ENCODE measurements at regions not wholly inside any gene's neighbourhood (a gene's known extent, or its start where the extent isn't known, plus 50 kb on each side); places are given as distances from the start of the nearest gene placed in this dataset.
"Not testable (repeated sequence)": the region's sequence is repeated elsewhere in the genome, so short reads cannot be mapped to it uniquely, and the experiment has no call there.

DNA sequence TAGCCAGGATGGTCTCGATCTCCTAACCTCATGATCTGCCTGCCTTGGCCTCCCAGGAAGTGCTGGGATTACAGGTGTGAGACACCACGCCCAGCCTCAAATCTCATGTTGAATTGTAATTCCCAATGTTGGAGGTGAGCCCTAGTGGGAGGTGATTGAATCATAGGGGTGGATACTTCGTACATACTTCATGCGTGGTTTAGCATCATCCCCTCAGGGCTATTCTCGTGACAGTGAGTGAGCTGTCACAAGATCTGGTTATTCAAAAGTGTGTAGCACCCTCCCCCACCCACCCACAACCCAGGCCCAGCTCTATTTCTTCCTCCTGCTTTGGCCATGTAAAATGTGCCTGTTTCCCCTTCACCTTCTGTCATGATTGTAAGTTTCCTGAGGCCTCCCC is 236.9 kb upstream of the IL12A start:
- H3K4me3 ChIP-seq (ENCODE audit: low read depth, low read length): no peak overlapping the region
- FAIRE-seq (no peak), DNase-seq (ENCODE audit: low read depth) (peak; percentile 24)

DNA sequence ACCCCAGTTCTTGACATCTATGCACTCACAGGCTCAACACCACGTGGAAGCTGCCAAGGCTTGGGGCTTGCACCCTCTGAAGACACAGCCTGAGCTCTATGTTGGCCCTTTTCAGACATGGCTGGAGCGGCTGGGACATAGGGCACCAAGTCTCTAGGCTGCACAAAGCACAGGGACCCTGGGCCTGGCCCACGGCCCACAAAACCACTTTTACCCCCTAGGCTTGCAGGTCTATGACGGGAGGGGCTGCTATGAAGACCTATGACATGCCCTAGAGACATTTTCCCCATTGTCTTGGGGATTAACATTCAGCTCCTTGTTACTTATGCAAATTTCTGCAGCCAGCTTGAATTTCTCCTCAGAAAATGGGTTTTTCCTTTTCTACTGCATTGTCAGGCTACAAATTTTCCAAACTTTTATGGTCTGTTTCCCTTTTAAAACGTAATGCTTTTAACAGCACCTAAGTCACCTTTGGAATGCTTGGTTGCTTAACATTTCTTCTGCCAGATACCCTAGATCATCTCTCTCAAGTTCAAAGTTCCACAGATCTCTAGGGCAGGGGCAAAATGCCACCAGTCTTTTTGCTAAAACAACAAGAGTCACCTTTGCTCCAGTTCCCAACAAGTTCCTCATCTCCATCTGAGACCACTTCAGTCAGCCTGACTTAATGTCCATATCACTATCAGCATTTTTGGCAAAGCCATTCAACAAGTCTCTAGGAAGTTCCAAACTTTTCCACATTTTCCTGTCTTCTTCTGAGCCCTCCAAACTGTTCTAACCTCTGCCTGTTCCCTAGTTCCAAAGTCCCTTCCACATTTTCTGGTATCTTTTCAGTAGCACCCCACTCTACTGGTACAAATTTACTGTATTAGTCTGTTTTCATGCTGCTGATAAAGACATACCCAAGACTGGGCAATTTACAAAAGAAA is 232.1 kb upstream of the IL12A start:
- not testable (repeated sequence) for H3K4me3 ChIP-seq (ENCODE audit: low read depth, low read length); H3K27me3 ChIP-seq (ENCODE audit: control insufficient read depth, insufficient read depth, low read length); FAIRE-seq; DNase-seq (ENCODE audit: low read depth); H3K36me3 ChIP-seq (ENCODE audit: control insufficient read depth, insufficient read depth, low read length)

More for the DNA sequence above, 236.9 kb upstream of the IL12A start:
- TF ChIP-seq, protein P1, sequence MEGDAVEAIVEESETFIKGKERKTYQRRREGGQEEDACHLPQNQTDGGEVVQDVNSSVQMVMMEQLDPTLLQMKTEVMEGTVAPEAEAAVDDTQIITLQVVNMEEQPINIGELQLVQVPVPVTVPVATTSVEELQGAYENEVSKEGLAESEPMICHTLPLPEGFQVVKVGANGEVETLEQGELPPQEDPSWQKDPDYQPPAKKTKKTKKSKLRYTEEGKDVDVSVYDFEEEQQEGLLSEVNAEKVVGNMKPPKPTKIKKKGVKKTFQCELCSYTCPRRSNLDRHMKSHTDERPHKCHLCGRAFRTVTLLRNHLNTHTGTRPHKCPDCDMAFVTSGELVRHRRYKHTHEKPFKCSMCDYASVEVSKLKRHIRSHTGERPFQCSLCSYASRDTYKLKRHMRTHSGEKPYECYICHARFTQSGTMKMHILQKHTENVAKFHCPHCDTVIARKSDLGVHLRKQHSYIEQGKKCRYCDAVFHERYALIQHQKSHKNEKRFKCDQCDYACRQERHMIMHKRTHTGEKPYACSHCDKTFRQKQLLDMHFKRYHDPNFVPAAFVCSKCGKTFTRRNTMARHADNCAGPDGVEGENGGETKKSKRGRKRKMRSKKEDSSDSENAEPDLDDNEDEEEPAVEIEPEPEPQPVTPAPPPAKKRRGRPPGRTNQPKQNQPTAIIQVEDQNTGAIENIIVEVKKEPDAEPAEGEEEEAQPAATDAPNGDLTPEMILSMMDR (IDR thresholded peaks at IDR 0.05; ENCODE audit: insufficient read depth, low read length, severe bottlenecking): no peak
- Histone ChIP-seq H3K36me3 (ENCODE audit: control insufficient read depth, insufficient read depth, low read length) (no peaks in the 10 kb centered on the region), H3K27me3 (ENCODE audit: control insufficient read depth, insufficient read depth, low read length) (no peaks in the 10 kb centered on the region)

DNA sequence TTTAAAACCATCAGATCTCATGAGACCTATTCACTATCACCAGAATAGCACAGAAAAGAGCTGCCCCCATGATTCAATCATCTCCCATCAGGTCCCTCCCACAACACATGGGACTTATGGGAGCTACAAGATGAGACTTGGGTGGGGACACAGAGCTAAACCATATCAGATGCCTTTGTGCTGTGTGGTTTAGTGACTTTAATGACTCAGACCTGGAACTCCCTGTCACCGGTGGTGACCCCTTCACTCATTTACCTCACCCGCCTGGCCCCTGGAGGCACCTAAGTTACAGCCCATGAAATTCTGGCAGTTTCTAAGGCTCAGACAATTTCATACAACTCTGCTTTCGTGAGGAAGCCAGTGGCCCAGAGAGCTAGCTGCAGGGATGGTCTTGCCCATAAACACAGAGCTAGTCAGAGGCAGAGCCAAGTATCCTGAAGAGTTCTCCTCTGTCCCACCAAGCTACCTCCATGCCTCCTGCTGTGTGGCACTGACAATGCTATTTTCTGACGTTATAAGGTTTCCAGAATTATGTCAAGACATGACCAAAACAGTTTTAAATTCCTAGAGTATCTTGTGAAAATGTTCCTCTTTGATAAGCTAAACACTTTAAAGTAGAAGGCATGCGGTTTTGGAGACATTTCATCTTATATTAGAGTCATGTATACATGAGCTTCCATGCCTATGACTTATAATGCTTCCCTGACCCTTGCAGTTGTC is 231.1 kb upstream of the IL12A start:
- TF ChIP-seq, protein P1 (IDR thresholded peaks at IDR 0.05; ENCODE audit: insufficient read depth, low read length, severe bottlenecking): no peak
- Histone ChIP-seq H3K4me3 (ENCODE audit: low read depth, low read length) (no peak overlapping the region), H3K36me3 (ENCODE audit: control insufficient read depth, insufficient read depth, low read length) (no peaks in the 10 kb centered on the region), H3K27me3 (ENCODE audit: control insufficient read depth, insufficient read depth, low read length) (no peaks in the 10 kb centered on the region)
- FAIRE-seq (peak; percentile 92), DNase-seq (ENCODE audit: low read depth) (no peak)

DNA sequence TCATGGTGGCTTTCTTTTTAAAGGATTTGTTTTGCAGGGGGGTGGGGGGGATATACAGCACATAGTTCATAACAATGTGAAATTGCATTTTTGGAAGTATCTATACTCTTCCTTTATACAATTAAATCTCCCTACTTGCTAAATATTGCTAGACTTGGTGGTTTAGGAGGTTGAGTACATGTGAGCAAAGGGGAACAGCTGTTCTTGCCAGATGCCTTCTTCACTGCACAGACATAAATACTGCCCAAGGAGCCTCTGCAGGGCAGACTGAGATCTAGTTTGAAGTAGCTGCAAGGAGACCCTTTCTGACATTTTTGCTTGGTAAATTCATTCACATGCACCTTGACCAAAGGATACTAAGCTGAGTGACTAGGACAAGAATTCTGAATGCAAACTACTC is 228.6 kb upstream of the IL12A start:
- FAIRE-seq (peak; percentile 47), DNase-seq (ENCODE audit: low read depth) (no peak)
- H3K4me3 ChIP-seq (ENCODE audit: low read depth, low read length): no peak overlapping the region
- H3K27me3 ChIP-seq (ENCODE audit: control insufficient read depth, insufficient read depth, low read length): no peaks in the 10 kb centered on the region
- H3K36me3 ChIP-seq (ENCODE audit: control insufficient read depth, insufficient read depth, low read length): no peaks in the 10 kb centered on the region
- TF ChIP-seq, protein P1 (IDR thresholded peaks at IDR 0.05; ENCODE audit: insufficient read depth, low read length, severe bottlenecking): no peak

DNA sequence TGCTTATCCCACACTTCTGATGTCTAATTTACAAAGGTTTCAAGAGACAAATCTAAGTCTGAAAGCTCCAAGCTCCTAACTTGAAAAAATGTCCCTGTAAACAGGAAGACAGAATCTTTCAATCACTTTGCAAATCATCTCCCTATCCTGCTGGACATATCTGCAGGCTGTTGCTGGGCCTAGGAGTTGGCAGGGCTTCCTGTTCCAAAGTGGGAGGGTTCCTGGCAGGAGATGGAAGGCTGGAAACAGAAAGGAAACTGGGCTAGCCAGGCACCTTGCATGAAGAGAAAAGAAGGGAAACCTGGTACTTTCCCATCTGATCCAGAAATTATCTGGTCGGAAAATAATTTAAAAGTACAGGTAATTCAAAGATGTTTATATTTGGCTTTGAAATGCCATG is 227.3 kb upstream of the IL12A start:
- H3K4me3 ChIP-seq (ENCODE audit: low read depth, low read length): no peak overlapping the region
- FAIRE-seq (no peak), DNase-seq (ENCODE audit: low read depth) (no peak)
- H3K36me3 ChIP-seq (ENCODE audit: control insufficient read depth, insufficient read depth, low read length): no peaks in the 10 kb centered on the region
- TF ChIP-seq, protein P1 (IDR thresholded peaks at IDR 0.05; ENCODE audit: insufficient read depth, low read length, severe bottlenecking): no peak
- no peaks in the 10 kb centered on the region for H3K27me3 ChIP-seq (ENCODE audit: control insufficient read depth, insufficient read depth, low read length)

Data from bronchial epithelial cell (primary cell).